HFF-Myc (cell line): ENCODE measurements at regions not wholly inside any gene's neighbourhood (a gene's known extent, or its start where the extent isn't known, plus 50 kb on each side); places are given as distances from the start of the nearest gene placed in this dataset.
A peak's percentile ranks its signal among the peaks of the same experiment; 100 is the strongest.

ENCODE experiments used
- DNase-seq: peaks from one replicate; pipeline ENCODE4 v3.0.0-alpha.2; 2011; ENCODE audit warnings: low read depth; ENCODE audit errors: extremely low read depth
- H3K4me3 ChIP-seq: replicated peaks from 2 replicates; pipeline ENCODE4 v1.5.1; 2011; ENCODE audit warnings: low read depth, mild to moderate bottlenecking, control low read depth, low read length
- CTCF ChIP-seq: IDR thresholded peaks from 2 replicates; pipeline ENCODE4 v1.5.1; 2012; ENCODE audit warnings: mild to moderate bottlenecking, low read depth, low read length, control low read depth; ENCODE audit errors: missing control alignments

- H3K4me3 ChIP-seq = no peak overlapping the region
- no peak for DNase-seq
- TF ChIP-seq CTCF = no peak
These were observed 347.3 kb upstream of the CDH4 start for GRCh38 chr20:60904730-60905129.

GRCh38 chr20:60905919-60906318 is 346.1 kb upstream of the CDH4 start:
- no peak overlapping the region for H3K4me3 ChIP-seq
- no peak for TF ChIP-seq CTCF
- no peak for DNase-seq

GRCh38 chr20:60906555-60906954 is 345.5 kb upstream of the CDH4 start:
- TF ChIP-seq CTCF = no peak
- DNase-seq = no peak
- no peak overlapping the region for H3K4me3 ChIP-seq

- no peak overlapping the region for H3K4me3 ChIP-seq
- no peak for DNase-seq
- TF ChIP-seq CTCF = no peak
These were observed 338.8 kb upstream of the CDH4 start for GRCh38 chr20:60913298-60913697.

- H3K4me3 ChIP-seq = no peak overlapping the region
- DNase-seq = peak; percentile 6
- TF ChIP-seq CTCF = no peak
These were observed 330.9 kb upstream of the CDH4 start for GRCh38 chr20:60921022-60921622.

GRCh38 chr20:60926831-60927230 is 325.2 kb upstream of the CDH4 start:
- no peak overlapping the region for H3K4me3 ChIP-seq
- no peak for TF ChIP-seq CTCF
- DNase-seq = no peak

- no peak overlapping the region for H3K4me3 ChIP-seq
- no peak for DNase-seq
- no peak for TF ChIP-seq CTCF
These were observed 323.7 kb upstream of the CDH4 start for GRCh38 chr20:60928341-60928740.
